GM23338 (cell line): ENCODE measurements at regions not wholly inside any gene's neighbourhood (a gene's known extent, or its start where the extent isn't known, plus 50 kb on each side); places are given as distances from the start of the nearest gene placed in this dataset.

Experiments used
- ATAC-seq: fragments of 200-7000 bp; cut with Tn5 transposase; 3 replicates; pipeline ENCODE4 v1.9.1; 2020
- DNase-seq: peaks from one replicate; pipeline ENCODE4 v3.0.0-alpha.2; 2015; ENCODE audit warnings: low spot score
- H2AFZ ChIP-seq: fragments of 200-600 bp; sonication (generic); 2 replicates; pipeline ENCODE4 v1.8.0; 2016; ENCODE audit warnings: antibody characterized with exemption, mild to moderate bottlenecking, moderate library complexity
- H3F3A ChIP-seq: fragments of 200-600 bp; sonication (generic); replicated peaks from 2 replicates; pipeline ENCODE4 v1.8.0; 2017; ENCODE audit warnings: antibody characterized with exemption, mixed run types, low read depth
- H3K27ac ChIP-seq: fragments of 200-600 bp; sonication (generic); 2 replicates; pipeline ENCODE4 v1.6.1; 2016; ENCODE audit warnings: low read depth
- H3K27me3 ChIP-seq: fragments of 200-600 bp; sonication (generic); 2 replicates; pipeline ENCODE4 v1.8.0; 2016; ENCODE audit warnings: mild to moderate bottlenecking, mixed run types, moderate library complexity; ENCODE audit not compliant: insufficient read depth
- H3K36me3 ChIP-seq: fragments of 200-600 bp; sonication (generic); 2 replicates; pipeline ENCODE4 v1.8.0; 2016; ENCODE audit warnings: mild to moderate bottlenecking; ENCODE audit not compliant: insufficient read depth
- H3K4me1 ChIP-seq: fragments of 200-600 bp; sonication (generic); 2 replicates; pipeline ENCODE4 v1.8.0; 2016; ENCODE audit warnings: mild to moderate bottlenecking, moderate library complexity; ENCODE audit not compliant: insufficient read depth
- H3K4me2 ChIP-seq: fragments of 200-600 bp; sonication (generic); 2 replicates; pipeline ENCODE4 v1.7.1; 2017; ENCODE audit warnings: mixed run types
- H3K4me3 ChIP-seq: fragments of 200-600 bp; sonication (generic); 2 replicates; pipeline ENCODE4 v1.6.1; 2016; ENCODE audit warnings: mixed run types
- H3K79me2 ChIP-seq: fragments of 200-600 bp; sonication (generic); replicated peaks from 2 replicates; pipeline ENCODE4 v1.8.0; 2017; ENCODE audit warnings: mild to moderate bottlenecking; ENCODE audit not compliant: insufficient read depth
- H3K9me2 ChIP-seq: fragments of 200-600 bp; sonication (generic); 2 replicates; pipeline ENCODE4 v1.8.0; 2017; ENCODE audit not compliant: insufficient read depth
- H4K20me1 ChIP-seq: fragments of 200-600 bp; sonication (generic); replicated peaks from 2 replicates; pipeline ENCODE4 v1.8.0; 2017; ENCODE audit warnings: mild to moderate bottlenecking; ENCODE audit not compliant: insufficient read depth
- H3K27ac Mint-ChIP-seq: 2 replicates; pipeline ENCODE4 v1.8.0; 2020; ENCODE audit warnings: inconsistent platforms, mild to moderate bottlenecking, moderate library complexity, mixed read lengths
- H3K27me3 Mint-ChIP-seq: 3 replicates; pipeline ENCODE4 v1.8.0; 2022; ENCODE audit warnings: low read depth, mild to moderate bottlenecking, moderate library complexity, mixed read lengths, inconsistent platforms; ENCODE audit not compliant: insufficient read depth, poor library complexity
- H3K36me3 Mint-ChIP-seq: 3 replicates; pipeline ENCODE4 v1.8.0; 2021; ENCODE audit warnings: low read depth, mild to moderate bottlenecking, inconsistent platforms, moderate library complexity, mixed read lengths
- H3K4me1 Mint-ChIP-seq: 3 replicates; pipeline ENCODE4 v1.8.0; 2020; ENCODE audit warnings: mild to moderate bottlenecking, inconsistent platforms, mixed read lengths
- H3K4me3 Mint-ChIP-seq: 3 replicates; pipeline ENCODE4 v1.8.0; 2021; ENCODE audit warnings: moderate library complexity, mild to moderate bottlenecking, inconsistent platforms, mixed read lengths
- H3K9me3 Mint-ChIP-seq: 3 replicates; pipeline ENCODE4 v1.8.0; 2020; ENCODE audit warnings: moderate library complexity, mild to moderate bottlenecking, inconsistent platforms, mixed read lengths
- CREB1 ChIP-seq: fragments of 250-450 bp; sonication (Bioruptor Pico); IDR thresholded peaks from 2 replicates; pipeline ENCODE4 v1.5.0; 2020; ENCODE audit warnings: low read depth, mild to moderate bottlenecking, moderate library complexity
- EZH2 ChIP-seq: fragments of 200-600 bp; sonication (generic); IDR thresholded peaks from one replicate; pipeline ENCODE4 v1.8.0; 2017; ENCODE audit warnings: antibody characterized with exemption, mild to moderate bottlenecking, low read depth; ENCODE audit not compliant: unreplicated experiment
- EZH2phosphoT487 ChIP-seq: fragments of 200-600 bp; sonication (generic); IDR thresholded peaks from one replicate; pipeline ENCODE4 v1.8.1; 2018; ENCODE audit warnings: antibody characterized with exemption; ENCODE audit not compliant: unreplicated experiment
- JUNB ChIP-seq: IDR thresholded peaks from one replicate; pipeline ENCODE4 v1.6.1; 2016; ENCODE audit warnings: antibody characterized with exemption; ENCODE audit not compliant: unreplicated experiment
- POLR2AphosphoS5 ChIP-seq: IDR thresholded peaks from 2 replicates; pipeline ENCODE4 v1.6.1; 2016; ENCODE audit warnings: antibody characterized with exemption, low read depth
- STAT1 ChIP-seq: IDR thresholded peaks from one replicate; pipeline ENCODE4 v1.6.1; 2016; ENCODE audit warnings: antibody characterized with exemption; ENCODE audit not compliant: unreplicated experiment
- ZNF114 ChIP-seq: fragments of 250-450 bp; sonication (Bioruptor Pico); IDR thresholded peaks from 2 replicates; pipeline ENCODE4 v1.5.0; 2020; ENCODE audit warnings: mild to moderate bottlenecking, moderate library complexity
- TF ChIP-seq, protein P1 (sequence below), 2 experiments: fragments of 200-600 bp in 1 of 2; sonication (generic) in 1 of 2; conservative IDR thresholded peaks; 2 replicates each; pipeline versions ENCODE4 v1.5.1 to v1.6.1; 2016 to 2017; ENCODE audit warnings: antibody characterized with exemption in 2 of 2, low read depth in 2 of 2, mild to moderate bottlenecking in 2 of 2, moderate library complexity in 1 of 2
- TF ChIP-seq, protein P2 (sequence below): IDR thresholded peaks from 2 replicates; pipeline ENCODE4 v1.6.1; 2016; ENCODE audit warnings: antibody characterized with exemption
- TF ChIP-seq, protein P3 (sequence below): IDR thresholded peaks from one replicate; pipeline ENCODE4 v1.6.1; 2018; ENCODE audit warnings: antibody characterized with exemption; ENCODE audit not compliant: unreplicated experiment
- TF ChIP-seq, protein P4 (sequence below): fragments of 250-450 bp; sonication (Bioruptor Pico); IDR thresholded peaks from 2 replicates; pipeline ENCODE4 v1.5.0; 2020; ENCODE audit warnings: mild to moderate bottlenecking, moderate library complexity

DNA sequence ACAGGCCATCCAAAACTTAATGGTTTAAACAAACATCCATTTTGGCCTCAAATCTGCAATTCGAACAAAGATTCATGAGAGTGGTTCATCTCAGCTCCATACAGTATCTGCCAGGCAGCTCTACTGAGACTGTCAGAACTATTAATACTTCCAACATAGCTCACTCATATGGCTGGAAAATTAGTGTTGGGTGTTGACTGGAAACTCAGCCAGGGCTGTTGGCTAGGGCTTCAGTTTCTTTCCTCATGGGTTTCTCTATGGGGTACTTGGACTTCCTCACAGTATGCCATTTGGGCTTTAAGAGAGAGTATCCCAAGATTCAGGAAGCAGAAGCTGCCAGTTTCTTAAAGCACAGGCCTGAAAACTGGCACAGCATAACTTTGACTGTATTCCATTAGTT, 240.3 kb downstream of the TPBG start:
- Histone ChIP-seq H3K4me1 (peaks cover 3% of the 10 kb centered on the region; the same call in 1 of the 2 replicates), H3K4me2 (no peak overlapping the region), H3F3A (no peaks in the 10 kb centered on the region), H3K27me3 (no peaks in the 10 kb centered on the region), H3K4me3 (no peak overlapping the region), H3K79me2 (no peaks in the 10 kb centered on the region), H3K36me3 (no peaks in the 10 kb centered on the region), H3K27ac (no peak overlapping the region), H4K20me1 (no peaks in the 10 kb centered on the region), H2AFZ (no peak overlapping the region), H3K9me2 (no peaks in the 10 kb centered on the region)
- Mint-ChIP-seq H3K36me3 (no peaks in the 10 kb centered on the region), H3K9me3 (no peaks in the 10 kb centered on the region), H3K4me3 (no peak overlapping the region), H3K27me3 (no peaks in the 10 kb centered on the region), H3K27ac (no peak overlapping the region), H3K4me1 (peaks cover 6% of the 10 kb centered on the region; the same call in 2 of the 3 replicates)
- TF ChIP-seq STAT1, result no peak
- no peak for TF ChIP-seq EZH2phosphoT487
- TF ChIP-seq, protein P1, sequence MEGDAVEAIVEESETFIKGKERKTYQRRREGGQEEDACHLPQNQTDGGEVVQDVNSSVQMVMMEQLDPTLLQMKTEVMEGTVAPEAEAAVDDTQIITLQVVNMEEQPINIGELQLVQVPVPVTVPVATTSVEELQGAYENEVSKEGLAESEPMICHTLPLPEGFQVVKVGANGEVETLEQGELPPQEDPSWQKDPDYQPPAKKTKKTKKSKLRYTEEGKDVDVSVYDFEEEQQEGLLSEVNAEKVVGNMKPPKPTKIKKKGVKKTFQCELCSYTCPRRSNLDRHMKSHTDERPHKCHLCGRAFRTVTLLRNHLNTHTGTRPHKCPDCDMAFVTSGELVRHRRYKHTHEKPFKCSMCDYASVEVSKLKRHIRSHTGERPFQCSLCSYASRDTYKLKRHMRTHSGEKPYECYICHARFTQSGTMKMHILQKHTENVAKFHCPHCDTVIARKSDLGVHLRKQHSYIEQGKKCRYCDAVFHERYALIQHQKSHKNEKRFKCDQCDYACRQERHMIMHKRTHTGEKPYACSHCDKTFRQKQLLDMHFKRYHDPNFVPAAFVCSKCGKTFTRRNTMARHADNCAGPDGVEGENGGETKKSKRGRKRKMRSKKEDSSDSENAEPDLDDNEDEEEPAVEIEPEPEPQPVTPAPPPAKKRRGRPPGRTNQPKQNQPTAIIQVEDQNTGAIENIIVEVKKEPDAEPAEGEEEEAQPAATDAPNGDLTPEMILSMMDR (conservative IDR thresholded peaks at IDR 0.05; ENCODE audit: low read depth in 2 of 2), result no peak
- TF ChIP-seq CREB1, result no peak
- no peak for TF ChIP-seq EZH2
- TF ChIP-seq, protein P2, sequence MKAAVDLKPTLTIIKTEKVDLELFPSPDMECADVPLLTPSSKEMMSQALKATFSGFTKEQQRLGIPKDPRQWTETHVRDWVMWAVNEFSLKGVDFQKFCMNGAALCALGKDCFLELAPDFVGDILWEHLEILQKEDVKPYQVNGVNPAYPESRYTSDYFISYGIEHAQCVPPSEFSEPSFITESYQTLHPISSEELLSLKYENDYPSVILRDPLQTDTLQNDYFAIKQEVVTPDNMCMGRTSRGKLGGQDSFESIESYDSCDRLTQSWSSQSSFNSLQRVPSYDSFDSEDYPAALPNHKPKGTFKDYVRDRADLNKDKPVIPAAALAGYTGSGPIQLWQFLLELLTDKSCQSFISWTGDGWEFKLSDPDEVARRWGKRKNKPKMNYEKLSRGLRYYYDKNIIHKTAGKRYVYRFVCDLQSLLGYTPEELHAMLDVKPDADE, result no peak
- no peak for TF ChIP-seq JUNB
- TF ChIP-seq, protein P3, sequence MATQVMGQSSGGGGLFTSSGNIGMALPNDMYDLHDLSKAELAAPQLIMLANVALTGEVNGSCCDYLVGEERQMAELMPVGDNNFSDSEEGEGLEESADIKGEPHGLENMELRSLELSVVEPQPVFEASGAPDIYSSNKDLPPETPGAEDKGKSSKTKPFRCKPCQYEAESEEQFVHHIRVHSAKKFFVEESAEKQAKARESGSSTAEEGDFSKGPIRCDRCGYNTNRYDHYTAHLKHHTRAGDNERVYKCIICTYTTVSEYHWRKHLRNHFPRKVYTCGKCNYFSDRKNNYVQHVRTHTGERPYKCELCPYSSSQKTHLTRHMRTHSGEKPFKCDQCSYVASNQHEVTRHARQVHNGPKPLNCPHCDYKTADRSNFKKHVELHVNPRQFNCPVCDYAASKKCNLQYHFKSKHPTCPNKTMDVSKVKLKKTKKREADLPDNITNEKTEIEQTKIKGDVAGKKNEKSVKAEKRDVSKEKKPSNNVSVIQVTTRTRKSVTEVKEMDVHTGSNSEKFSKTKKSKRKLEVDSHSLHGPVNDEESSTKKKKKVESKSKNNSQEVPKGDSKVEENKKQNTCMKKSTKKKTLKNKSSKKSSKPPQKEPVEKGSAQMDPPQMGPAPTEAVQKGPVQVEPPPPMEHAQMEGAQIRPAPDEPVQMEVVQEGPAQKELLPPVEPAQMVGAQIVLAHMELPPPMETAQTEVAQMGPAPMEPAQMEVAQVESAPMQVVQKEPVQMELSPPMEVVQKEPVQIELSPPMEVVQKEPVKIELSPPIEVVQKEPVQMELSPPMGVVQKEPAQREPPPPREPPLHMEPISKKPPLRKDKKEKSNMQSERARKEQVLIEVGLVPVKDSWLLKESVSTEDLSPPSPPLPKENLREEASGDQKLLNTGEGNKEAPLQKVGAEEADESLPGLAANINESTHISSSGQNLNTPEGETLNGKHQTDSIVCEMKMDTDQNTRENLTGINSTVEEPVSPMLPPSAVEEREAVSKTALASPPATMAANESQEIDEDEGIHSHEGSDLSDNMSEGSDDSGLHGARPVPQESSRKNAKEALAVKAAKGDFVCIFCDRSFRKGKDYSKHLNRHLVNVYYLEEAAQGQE, result no peak
- TF ChIP-seq, protein P4, sequence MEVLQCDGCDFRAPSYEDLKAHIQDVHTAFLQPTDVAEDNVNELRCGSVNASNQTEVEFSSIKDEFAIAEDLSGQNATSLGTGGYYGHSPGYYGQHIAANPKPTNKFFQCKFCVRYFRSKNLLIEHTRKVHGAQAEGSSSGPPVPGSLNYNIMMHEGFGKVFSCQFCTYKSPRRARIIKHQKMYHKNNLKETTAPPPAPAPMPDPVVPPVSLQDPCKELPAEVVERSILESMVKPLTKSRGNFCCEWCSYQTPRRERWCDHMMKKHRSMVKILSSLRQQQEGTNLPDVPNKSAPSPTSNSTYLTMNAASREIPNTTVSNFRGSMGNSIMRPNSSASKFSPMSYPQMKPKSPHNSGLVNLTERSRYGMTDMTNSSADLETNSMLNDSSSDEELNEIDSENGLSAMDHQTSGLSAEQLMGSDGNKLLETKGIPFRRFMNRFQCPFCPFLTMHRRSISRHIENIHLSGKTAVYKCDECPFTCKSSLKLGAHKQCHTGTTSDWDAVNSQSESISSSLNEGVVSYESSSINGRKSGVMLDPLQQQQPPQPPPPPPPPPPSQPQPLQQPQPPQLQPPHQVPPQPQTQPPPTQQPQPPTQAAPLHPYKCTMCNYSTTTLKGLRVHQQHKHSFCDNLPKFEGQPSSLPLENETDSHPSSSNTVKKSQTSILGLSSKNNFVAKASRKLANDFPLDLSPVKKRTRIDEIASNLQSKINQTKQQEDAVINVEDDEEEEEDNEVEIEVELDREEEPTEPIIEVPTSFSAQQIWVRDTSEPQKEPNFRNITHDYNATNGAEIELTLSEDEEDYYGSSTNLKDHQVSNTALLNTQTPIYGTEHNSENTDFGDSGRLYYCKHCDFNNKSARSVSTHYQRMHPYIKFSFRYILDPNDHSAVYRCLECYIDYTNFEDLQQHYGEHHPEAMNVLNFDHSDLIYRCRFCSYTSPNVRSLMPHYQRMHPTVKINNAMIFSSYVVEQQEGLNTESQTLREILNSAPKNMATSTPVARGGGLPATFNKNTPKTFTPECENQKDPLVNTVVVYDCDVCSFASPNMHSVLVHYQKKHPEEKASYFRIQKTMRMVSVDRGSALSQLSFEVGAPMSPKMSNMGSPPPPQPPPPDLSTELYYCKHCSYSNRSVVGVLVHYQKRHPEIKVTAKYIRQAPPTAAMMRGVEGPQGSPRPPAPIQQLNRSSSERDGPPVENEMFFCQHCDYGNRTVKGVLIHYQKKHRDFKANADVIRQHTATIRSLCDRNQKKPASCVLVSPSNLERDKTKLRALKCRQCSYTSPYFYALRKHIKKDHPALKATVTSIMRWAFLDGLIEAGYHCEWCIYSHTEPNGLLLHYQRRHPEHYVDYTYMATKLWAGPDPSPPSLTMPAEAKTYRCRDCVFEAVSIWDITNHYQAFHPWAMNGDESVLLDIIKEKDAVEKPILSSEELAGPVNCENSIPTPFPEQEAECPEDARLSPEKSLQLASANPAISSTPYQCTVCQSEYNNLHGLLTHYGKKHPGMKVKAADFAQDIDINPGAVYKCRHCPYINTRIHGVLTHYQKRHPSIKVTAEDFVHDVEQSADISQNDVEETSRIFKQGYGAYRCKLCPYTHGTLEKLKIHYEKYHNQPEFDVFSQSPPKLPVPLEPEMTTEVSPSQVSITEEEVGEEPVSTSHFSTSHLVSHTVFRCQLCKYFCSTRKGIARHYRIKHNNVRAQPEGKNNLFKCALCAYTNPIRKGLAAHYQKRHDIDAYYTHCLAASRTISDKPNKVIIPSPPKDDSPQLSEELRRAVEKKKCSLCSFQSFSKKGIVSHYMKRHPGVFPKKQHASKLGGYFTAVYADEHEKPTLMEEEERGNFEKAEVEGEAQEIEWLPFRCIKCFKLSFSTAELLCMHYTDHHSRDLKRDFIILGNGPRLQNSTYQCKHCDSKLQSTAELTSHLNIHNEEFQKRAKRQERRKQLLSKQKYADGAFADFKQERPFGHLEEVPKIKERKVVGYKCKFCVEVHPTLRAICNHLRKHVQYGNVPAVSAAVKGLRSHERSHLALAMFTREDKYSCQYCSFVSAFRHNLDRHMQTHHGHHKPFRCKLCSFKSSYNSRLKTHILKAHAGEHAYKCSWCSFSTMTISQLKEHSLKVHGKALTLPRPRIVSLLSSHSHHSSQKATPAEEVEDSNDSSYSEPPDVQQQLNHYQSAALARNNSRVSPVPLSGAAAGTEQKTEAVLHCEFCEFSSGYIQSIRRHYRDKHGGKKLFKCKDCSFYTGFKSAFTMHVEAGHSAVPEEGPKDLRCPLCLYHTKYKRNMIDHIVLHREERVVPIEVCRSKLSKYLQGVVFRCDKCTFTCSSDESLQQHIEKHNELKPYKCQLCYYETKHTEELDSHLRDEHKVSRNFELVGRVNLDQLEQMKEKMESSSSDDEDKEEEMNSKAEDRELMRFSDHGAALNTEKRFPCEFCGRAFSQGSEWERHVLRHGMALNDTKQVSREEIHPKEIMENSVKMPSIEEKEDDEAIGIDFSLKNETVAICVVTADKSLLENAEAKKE, result no peak
- no peak for TF ChIP-seq POLR2AphosphoS5
- no peak for TF ChIP-seq ZNF114 (CRISPR knock-in tag)
- no peak for DNase-seq
- no peak for ATAC-seq
